ENCODE measurements at regions not wholly inside any gene's neighbourhood (a gene's known extent, or its start where the extent isn't known, plus 50 kb on each side); places are given as distances from the start of the nearest gene placed in this dataset.
"Not testable (repeated sequence)": the region's sequence is repeated elsewhere in the genome, so short reads cannot be mapped to it uniquely, and the experiment has no call there.

GRCh38 chr2:126769-127168 lies 80.5 kb upstream of the FAM110C start:
- TF ChIP-seq CTCF, POLR2A (IDR thresholded peaks at IDR 0.05): not testable (repeated sequence)
